Fibroblast of lung (primary cell): ENCODE measurements at regions not wholly inside any gene's neighbourhood (a gene's known extent, or its start where the extent isn't known, plus 50 kb on each side); places are given as distances from the start of the nearest gene placed in this dataset.

Source experiments
- CTCF ChIP-seq, 2 donors: IDR thresholded peaks in 1 of 2; conservative IDR thresholded peaks in 1 of 2; 1 replicate in 1 of 2; 2 replicates in 1 of 2; pipeline ENCODE4 v1.5.1; 2011 to 2012; ENCODE audit warnings: low read length in 2 of 2, control low read depth in 1 of 2, inconsistent platforms in 1 of 2, low read depth in 1 of 2, mild to moderate bottlenecking in 1 of 2
- EZH2 ChIP-seq: IDR thresholded peaks from 2 replicates; pipeline ENCODE4 v1.5.1; 2012; ENCODE audit warnings: low read length, control low read depth, mild to moderate bottlenecking; ENCODE audit errors: missing control alignments

GRCh38 chr2:56565143-56565542 lies 381.4 kb downstream of the CCDC85A start:
- TF ChIP-seq CTCF (conservative IDR thresholded peaks at IDR 0.05 in 1 of 2, IDR thresholded peaks at IDR 0.05 in 1 of 2; ENCODE audit: low read depth in 1 of 2, low read length in 2 of 2), result no peak
- TF ChIP-seq EZH2, result no peak
